ENCODE measurements at regions not wholly inside any gene's neighbourhood (a gene's known extent, or its start where the extent isn't known, plus 50 kb on each side); places are given as distances from the start of the nearest gene placed in this dataset.
"Not testable (repeated sequence)": the region's sequence is repeated elsewhere in the genome, so short reads cannot be mapped to it uniquely, and the experiment has no call there.

- DNase-seq: no peak
Observed at GRCh38 chr1:30132602-30133286, 590.6 kb downstream of the MATN1 start.

DNA sequence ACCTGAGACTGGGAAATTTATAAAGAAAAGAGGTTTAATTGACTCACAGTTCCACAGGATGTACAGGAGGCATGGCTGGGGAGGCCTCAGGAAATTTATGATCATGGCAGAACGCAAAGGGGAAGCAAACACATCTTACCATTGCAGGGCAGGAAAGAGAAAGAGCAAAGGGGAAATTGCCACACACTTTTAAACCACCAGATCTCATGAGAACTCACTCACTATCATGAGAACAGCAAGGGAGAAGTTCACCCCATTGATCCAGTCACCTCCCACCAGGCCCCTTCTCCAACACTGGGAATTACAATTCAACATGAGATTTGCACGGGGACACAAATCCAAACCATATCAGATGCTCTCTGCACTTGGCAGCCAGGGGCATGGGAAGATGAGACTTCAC, 592.8 kb downstream of the MATN1 start:
- DNase-seq: not testable (repeated sequence)

DNA sequence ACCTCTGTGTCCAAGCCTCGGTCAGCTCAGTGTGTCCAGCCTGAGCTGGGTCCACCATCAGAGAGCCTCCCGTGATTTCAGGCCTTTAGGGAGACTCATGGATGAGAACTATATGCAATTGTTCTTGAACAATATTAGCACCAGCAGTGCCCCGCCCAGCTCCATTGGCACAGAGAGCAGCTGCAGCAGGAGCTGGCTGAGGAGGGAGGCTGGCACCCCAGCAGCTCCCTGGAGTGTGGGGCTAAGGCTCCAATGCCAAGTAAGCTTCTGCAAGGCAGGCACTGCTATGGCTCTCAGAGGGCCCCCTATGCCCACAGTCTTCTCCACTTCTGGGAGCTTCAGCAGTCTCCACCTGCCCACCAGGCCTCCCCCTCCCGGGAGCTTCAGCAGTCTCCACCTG, 593.3 kb downstream of the MATN1 start:
- DNase-seq: no peak

- DNase-seq: no peak
Observed at GRCh38 chr1:30129421-30130055, 593.8 kb downstream of the MATN1 start.

DNA sequence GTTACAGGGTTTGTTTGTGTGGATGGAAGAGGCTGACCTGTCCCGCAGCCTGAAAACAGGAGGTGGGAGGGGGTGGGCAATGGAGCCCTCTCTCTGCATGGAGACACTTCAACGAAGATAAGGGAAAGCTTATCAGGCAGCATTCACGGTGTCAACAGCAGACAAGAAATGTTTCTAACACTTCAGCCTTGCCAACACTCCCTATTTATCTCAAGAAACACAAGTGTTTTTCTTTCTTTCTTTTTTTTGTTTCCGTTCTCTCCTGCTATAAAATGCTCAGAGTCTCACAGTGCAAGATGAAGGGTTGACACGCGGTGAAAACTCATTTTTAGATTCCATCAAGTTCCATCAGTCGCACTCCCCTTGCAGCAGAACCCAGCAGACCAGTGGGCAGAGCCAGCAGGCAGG, 594.4 kb downstream of the MATN1 start:
- DNase-seq: no peak

GRCh38 chr1:30126848-30127247, 596.5 kb downstream of the MATN1 start:
- no peak for DNase-seq

DNA sequence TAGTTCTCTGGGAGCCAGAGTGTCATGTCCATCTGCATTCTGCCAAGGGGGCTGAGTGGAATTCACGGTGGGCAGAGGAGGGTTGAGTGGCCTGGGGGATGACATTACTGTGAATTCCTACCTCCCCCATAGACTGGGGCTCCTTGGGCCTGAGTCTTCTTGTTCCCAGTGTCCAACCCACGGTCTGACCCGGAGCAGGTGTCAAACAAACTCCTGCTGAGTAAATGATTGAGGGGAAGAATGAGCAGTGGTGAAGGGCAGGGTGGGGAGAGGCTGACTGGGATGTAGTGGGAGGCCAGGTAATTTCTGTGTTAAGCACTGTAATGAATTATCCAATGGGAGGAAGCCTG, 597.6 kb downstream of the MATN1 start:
- no peak for DNase-seq

DNA sequence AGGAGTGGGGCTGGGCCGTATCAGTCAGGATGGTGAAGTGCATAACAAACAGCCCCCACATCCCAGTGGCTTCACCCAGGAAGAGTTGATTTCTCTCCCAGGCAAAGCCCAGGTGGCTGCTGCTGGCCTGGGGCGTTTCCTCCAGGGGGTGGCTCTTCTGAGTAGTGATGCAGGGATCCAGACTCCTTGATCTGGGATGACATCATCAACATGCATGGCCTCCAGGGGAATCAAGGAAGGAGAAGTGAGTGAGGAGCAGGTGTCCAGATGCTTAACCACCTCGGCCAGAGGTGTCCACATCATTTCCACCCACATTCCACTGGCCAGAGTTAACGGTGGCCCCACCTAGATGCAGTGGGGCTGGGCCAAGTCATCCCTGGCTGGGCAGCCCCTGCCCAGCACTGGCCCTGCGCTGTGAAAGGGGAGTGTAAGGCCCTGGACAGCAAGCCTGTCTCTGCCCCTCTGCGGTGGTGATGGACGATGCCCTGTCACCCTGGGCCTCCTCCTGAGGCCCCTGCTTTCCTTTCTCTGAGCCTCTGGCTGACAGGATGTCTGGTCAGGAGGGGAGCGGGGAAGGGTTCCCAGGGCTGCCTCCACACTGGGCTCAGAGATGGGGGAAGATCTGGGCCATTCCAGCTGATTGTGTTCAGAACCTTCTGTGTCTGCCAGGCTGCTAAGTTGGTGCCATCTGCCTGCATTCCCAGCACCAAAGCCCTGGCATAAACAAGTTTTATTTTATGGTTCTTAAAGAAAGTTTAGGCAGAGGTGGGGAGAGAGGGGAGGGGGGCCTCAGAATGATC, 598.2 kb downstream of the MATN1 start:
- no peak for DNase-seq

- DNase-seq: no peak
Observed at GRCh38 chr1:30123896-30124295, 599.5 kb downstream of the MATN1 start.

- no peak for DNase-seq
Observed at GRCh38 chr1:30123036-30123435, 600.3 kb downstream of the MATN1 start.

DNA sequence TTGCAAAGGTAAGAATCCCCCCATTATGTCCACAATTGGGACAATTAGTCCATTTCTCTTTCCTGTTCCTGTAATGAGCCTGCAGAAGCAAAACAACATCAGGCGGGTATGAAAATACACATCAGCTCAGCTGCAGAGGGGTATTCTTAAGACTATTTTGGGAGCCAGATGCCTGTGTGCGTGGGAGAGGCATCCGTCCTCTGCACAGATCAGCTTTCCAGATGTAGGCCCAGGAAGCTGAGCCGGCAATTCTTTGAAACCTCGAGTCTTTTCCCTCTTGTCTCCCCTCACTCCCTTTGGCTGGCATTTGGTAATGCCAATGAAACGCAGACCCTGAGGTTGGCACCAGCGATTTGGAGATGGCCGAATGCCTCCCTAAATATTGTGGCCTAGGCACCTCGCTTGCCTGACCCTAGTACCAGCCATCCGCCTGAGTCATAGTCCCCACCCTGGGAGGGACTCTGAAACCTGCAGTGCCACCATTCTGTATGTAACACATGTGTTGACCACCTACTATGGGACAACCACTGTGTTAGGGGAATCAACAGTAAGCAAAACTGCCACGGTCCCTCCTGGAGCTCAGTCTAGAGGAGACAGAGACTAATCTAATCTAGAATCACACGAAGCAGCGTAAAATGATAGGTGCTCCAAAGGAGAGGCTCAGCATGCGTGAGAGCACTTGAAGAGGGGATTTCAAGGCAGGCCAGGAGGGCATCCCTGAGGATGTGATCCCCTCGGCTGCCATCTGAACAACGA, 603.0 kb downstream of the MATN1 start:
- DNase-seq: no peak

GRCh38 chr1:30117685-30118084, 605.7 kb downstream of the MATN1 start:
- DNase-seq: no peak

- no peak for DNase-seq
Observed at GRCh38 chr1:30111431-30111830, 612.0 kb downstream of the MATN1 start.

DNA sequence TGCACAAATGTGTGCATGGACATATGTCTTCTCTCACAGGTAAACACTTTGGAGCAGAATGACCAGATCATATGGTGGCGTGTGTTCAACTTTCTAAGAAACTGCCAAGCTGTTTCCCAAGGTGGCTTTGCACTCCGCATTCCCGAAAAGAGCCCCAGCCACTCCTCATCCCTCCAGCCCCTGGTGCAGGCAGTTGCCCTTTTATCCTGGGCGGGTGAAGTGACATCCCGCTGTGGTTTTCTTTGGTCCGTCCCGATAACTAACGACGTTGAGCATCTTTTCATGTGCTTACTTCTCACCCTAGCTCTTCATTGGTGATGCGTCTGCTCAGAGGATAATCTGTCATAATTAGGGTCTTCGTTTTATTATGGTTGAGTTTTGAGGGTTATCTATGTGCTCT, 612.5 kb downstream of the MATN1 start:
- no peak for DNase-seq

DNA sequence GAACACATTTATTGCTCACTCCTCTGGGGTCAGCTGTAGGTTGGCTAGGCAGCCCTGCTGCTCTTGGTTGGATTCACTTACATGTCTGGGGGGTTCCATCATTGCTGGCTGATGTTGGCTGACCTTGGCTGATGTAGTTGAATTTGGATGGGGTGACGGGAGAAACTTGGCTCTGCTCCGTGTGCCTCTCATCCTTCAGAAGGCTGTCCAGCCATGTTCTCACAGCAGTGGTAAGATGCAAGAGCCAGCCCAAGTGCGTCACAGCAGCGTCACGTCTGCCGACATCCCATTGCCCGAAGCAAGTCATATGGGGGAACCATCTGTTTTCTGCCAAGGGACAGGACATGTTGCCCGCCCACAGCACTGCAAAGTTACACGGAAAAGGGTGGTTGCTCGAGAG, 613.5 kb downstream of the MATN1 start:
- DNase-seq: no peak

DNA sequence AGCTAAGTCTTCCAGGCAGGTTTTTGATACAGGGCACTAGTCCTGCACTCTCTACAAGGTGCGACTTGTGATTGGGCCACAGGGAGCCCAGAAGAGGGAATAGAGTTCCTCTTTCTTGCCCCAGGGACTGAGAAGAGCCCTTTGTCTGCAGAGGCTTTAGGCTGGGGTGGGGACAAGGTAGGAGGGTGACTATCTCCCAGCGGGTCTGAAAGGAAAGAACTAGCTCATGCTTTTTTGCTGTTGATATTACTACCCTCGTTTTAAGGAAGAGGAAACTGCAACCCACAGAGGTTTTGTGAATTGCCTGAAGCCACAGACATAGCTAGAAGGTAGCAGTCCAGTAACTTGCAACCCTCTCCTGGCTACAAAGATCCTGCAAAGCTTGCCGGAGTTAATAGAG, 615.2 kb downstream of the MATN1 start:
- no peak for DNase-seq

DNA sequence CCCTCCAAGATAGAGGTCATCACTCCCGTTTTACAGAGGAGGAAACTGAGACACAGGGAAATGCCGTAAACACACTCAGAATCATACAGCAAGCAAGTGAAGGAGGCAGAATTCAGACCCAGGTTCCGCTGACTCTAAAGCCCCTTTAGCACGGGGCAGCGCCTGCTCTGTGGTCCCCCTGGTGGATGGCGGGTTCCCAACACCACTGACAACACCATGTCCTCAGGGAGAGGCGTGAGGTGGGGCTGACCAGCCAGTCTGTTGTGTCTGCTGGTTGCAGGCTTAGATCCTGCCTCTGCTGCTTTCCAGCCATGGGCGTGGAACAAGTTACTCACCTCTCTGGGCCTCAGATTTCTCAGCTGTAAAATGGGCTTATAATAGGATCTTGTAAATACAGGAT, 617.3 kb downstream of the MATN1 start:
- DNase-seq: no peak

- no peak for DNase-seq
Observed at GRCh38 chr1:30104551-30104950, 618.8 kb downstream of the MATN1 start.

DNA sequence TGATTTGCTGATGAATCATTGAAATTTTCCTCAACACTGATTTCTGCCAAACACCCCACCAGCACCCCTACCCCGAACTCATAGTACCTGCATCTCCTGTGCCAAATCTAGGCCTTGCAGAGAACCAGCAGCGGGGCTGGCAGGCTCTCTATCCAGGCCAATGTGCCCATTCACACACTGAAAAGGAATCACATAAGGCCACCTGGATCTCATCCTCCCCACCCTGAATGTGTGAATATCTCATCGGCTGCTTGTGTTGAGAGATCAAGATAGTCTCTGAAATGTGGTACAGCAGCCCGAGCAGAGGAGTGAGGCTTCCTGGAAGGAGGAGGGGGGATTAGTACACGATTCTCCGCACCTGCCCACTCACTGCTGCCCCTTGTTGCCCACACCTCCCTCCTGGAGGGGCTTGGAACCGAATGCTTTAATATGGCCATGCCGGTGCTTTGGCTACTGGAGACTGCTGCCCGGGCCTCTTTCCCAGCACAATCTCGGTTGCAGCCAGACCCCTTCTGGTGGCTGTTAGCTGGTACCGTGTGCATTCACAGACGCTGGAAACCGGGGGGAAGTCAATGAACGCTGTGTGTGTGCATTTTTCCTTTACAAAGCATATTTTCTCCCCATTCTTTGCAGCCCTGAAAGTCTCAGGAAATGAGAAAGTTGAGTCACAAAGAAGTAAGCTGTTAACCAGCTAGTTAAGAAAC, 619.5 kb downstream of the MATN1 start:
- DNase-seq: no peak

DNA sequence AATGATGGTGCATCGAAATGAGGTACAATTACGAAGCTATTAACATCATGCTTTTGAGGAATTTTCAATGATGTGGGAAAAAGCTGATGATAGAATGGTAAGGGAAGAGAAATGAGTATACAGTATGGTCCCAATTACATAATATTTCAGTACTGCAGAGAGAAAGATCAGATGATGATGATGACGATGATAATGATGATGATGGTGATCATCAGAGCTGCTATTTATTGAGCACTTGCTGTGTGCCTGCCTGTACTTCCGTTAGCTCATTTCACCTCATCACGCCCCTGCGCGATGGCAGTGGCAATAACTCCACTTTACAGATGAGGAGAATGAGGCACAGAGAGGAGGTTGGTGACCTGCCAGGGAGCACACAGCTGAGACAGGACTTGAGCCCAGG, 620.8 kb downstream of the MATN1 start:
- DNase-seq: no peak

DNA sequence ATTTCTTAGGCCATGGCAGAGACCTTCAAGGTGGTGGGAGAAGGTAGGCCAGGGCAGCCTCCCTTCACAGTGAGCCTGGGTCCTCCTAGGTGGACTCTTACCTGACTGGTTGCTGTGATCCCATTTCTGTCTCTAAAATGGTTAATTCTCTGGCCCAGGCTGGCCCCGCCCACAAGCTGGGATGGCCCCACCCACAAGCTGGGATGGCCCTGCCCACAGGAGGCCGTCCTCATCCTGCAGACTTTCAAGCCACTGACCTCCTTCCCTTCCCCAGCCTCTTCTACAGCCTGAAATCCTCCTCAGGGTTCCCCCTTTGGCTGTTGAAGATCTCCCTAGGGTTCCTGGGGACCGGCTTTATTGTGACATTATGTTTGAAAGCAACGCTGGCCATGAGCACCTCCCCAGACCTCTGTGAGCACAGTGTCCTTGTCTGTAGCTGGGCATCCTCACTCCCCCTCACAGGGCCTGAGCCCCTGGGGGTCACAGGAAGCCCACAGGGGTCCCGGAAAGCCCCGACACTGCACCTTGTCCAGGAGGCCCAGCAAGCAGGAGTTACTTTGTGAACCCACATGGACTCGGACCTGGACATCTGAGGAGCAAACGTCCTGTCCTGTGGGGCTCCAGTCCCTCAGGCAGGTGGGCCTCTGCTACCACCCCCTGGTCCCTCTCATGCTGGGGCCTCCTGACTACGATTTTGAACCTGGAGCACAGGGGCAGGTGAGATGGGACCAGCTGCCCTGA, 621.7 kb downstream of the MATN1 start:
- DNase-seq: no peak

DNA sequence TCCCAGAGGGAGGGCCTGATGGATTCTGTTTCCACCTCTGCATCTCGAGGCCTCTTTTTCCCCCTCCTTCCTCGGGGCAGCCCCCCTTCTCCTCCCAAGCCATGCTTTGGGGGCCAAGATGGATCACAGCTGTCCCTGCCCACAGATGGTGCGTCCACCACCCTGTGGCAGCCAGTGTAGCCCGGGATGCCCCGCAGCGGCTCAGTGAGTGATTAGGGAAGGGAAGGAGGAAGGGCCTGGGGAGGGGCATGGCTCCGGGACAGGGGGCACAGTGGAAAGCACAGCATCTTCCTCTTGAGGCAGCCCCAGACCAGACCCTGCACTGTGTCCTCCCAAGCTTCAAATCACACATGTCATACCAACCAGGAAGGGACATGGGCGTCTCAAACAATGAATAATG, 622.4 kb downstream of the MATN1 start:
- DNase-seq: no peak
